Thyroid gland (tissue), 4 donors: ENCODE measurements at regions not wholly inside any gene's neighbourhood (a gene's known extent, or its start where the extent isn't known, plus 50 kb on each side); places are given as distances from the start of the nearest gene placed in this dataset.

Experiments used
- CTCF ChIP-seq, 6 experiments: fragments of 200-600 bp in 3 of 6; fragments of 450-650 bp in 3 of 6; sonication (generic) in 3 of 6; IDR thresholded peaks; one replicate each; pipeline ENCODE4 v1.5.1; 2016 to 2019; ENCODE audit warnings: antibody characterized with exemption in 6 of 6, mild to moderate bottlenecking in 2 of 6, inconsistent platforms in 1 of 6, moderate library complexity in 1 of 6
- POLR2A ChIP-seq, 2 donors: fragments of 450-650 bp; IDR thresholded peaks; one replicate each; pipeline ENCODE4 v1.6.1; 2017; ENCODE audit warnings: antibody characterized with exemption in 2 of 2, mild to moderate bottlenecking in 2 of 2, moderate library complexity in 1 of 2

- TF ChIP-seq CTCF (IDR thresholded peaks at IDR 0.05): no peak
- no peak for TF ChIP-seq POLR2A (IDR thresholded peaks at IDR 0.05)
These were observed 174.7 kb downstream of the OTOR start for GRCh38 chr20:16922834-16923233.
